ENCODE measurements at regions not wholly inside any gene's neighbourhood (a gene's known extent, or its start where the extent isn't known, plus 50 kb on each side); places are given as distances from the start of the nearest gene placed in this dataset.

DNA sequence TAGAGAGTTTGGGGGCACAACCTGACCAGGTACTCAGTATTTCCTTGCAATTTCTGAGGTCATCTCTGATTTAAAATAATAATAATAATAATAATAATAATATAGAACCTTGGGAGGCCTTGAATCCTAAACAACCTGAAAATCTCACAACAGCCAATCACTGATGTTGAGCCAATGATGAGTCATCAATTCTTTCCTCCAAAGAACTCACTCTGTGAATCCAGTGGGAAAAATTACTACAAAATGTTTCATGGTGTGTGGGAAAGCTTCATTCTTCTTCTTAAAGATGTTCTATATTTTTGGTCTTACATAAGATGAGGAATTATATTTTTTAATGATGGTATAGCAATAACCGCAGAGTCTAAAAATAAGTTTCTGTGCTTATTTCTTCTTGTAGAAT is 594.6 kb downstream of the EFNB2 start:
- TF ChIP-seq, protein P1, sequence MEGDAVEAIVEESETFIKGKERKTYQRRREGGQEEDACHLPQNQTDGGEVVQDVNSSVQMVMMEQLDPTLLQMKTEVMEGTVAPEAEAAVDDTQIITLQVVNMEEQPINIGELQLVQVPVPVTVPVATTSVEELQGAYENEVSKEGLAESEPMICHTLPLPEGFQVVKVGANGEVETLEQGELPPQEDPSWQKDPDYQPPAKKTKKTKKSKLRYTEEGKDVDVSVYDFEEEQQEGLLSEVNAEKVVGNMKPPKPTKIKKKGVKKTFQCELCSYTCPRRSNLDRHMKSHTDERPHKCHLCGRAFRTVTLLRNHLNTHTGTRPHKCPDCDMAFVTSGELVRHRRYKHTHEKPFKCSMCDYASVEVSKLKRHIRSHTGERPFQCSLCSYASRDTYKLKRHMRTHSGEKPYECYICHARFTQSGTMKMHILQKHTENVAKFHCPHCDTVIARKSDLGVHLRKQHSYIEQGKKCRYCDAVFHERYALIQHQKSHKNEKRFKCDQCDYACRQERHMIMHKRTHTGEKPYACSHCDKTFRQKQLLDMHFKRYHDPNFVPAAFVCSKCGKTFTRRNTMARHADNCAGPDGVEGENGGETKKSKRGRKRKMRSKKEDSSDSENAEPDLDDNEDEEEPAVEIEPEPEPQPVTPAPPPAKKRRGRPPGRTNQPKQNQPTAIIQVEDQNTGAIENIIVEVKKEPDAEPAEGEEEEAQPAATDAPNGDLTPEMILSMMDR (conservative IDR thresholded peaks at IDR 0.05 in 1 of 2, IDR thresholded peaks at IDR 0.05 in 1 of 2; ENCODE audit: low read depth in 1 of 2, low read length in 2 of 2): no peak
- TF ChIP-seq EZH2 (IDR thresholded peaks at IDR 0.05; ENCODE audit: low read length, missing control alignments): no peak
